Skeletal muscle satellite cell (primary cell): ENCODE measurements at regions not wholly inside any gene's neighbourhood (a gene's known extent, or its start where the extent isn't known, plus 50 kb on each side); places are given as distances from the start of the nearest gene placed in this dataset.

Source experiments
- H3K27me3 ChIP-seq: 2 replicates; pipeline ENCODE4 v1.7.0; 2013; ENCODE audit warnings: low read length; ENCODE audit not compliant: control insufficient read depth, insufficient read depth
- H3K36me3 ChIP-seq: 2 replicates; pipeline ENCODE4 v1.7.0; 2013; ENCODE audit warnings: mild to moderate bottlenecking, control low read depth, low read length; ENCODE audit not compliant: insufficient read depth
- H3K4me1 ChIP-seq: 2 replicates; pipeline ENCODE4 v1.7.0; 2013; ENCODE audit warnings: low read length; ENCODE audit not compliant: control insufficient read depth, insufficient read depth
- H3K4me2 ChIP-seq: 2 replicates; pipeline ENCODE4 v1.7.0; 2013; ENCODE audit warnings: mild to moderate bottlenecking, low read length
- H3K4me3 ChIP-seq: 2 replicates; pipeline ENCODE4 v1.7.0; 2013; ENCODE audit warnings: low read length
- H3K9ac ChIP-seq: 2 replicates; pipeline ENCODE4 v1.7.0; 2013; ENCODE audit warnings: mild to moderate bottlenecking, low read depth, low read length, moderate library complexity
- H3K9me3 ChIP-seq: replicated peaks from 2 replicates; pipeline ENCODE4 v1.7.0; 2013; ENCODE audit warnings: mild to moderate bottlenecking, control low read depth, low read length

DNA sequence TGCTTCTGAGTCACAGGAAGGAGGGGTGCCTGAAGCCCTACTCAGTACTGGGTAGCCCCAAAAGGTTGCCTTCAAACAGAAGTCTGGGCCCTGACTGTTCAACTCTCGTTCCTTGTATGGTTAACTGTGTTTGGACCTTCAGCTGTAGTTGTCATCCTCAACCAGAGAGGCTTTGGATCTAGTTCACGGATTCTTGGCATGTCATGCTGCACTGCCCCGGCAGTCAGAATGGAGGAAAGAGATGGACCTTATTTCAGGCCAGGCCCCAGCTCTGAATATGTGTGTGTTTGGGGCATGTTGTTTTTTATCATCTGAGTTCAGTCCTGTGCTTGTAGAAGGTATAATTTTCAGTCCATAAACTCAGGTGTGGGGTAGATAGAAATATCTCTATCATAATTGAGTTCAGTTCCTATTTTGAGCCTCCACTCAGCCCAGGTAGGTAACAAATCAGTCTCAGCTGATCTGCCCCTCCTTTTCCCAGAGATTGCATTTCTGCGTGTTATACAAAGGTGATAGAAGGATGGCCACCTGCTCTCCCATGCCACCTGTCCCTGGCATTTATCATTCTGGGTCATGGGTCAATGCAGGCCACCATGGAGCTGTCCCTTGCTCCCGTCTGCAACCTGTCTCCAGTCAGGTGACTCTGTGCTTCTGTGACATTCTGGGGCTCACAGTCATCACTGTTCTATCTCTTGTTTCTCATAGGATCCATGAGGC, 127.5 kb upstream of the CPEB4 start:
- Histone ChIP-seq H3K4me2 (no peak overlapping the region), H3K9me3 (no peaks in the 10 kb centered on the region), H3K9ac (no peak overlapping the region), H3K27me3 (no peaks in the 10 kb centered on the region), H3K4me1 (peaks cover 32% of the 10 kb centered on the region), H3K36me3 (no peaks in the 10 kb centered on the region), H3K4me3 (no peak overlapping the region)

- Histone ChIP-seq H3K4me3 (no peak overlapping the region), H3K9ac (no peak overlapping the region), H3K27me3 (no peaks in the 10 kb centered on the region), H3K36me3 (no peaks in the 10 kb centered on the region), H3K4me1 (peaks cover 35% of the 10 kb centered on the region), H3K9me3 (no peaks in the 10 kb centered on the region), H3K4me2 (no peak overlapping the region)
Measured at GRCh38 chr5:173761178-173761513, 127.0 kb upstream of the CPEB4 start.

GRCh38 chr5:173762045-173762444, 126.1 kb upstream of the CPEB4 start:
- Histone ChIP-seq H3K4me2 (no peak overlapping the region), H3K4me1 (peaks cover 39% of the 10 kb centered on the region), H3K9ac (no peak overlapping the region), H3K27me3 (no peaks in the 10 kb centered on the region), H3K9me3 (no peaks in the 10 kb centered on the region), H3K36me3 (no peaks in the 10 kb centered on the region), H3K4me3 (no peak overlapping the region)

DNA sequence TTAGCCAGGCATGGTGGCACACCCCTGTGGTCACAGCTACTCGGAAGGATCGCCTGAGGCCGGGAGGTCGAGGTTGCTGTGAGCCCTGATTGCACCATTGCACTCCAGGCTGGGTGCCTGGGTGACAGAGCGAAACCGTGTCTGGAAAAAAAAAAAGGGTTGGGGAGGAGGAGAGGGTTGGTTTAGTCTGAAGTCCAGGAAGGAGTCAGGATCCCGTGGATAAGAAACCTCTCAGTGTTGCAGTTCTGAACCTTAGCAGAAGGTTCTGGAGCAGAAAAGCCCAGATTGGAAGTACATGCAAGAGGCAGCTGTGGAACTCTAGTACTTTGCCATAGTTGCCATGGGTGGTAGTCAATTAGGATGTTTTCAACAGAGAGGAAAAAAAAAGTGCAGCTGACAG, 125.2 kb upstream of the CPEB4 start:
- Histone ChIP-seq H3K9me3 (no peaks in the 10 kb centered on the region), H3K27me3 (no peaks in the 10 kb centered on the region), H3K4me1 (peaks cover 39% of the 10 kb centered on the region), H3K36me3 (no peaks in the 10 kb centered on the region), H3K9ac (no peak overlapping the region), H3K4me2 (no peak overlapping the region), H3K4me3 (no peak overlapping the region)

- Histone ChIP-seq H3K4me2 (no peak overlapping the region), H3K4me1 (peaks cover 39% of the 10 kb centered on the region), H3K9me3 (no peaks in the 10 kb centered on the region), H3K9ac (no peak overlapping the region), H3K27me3 (no peaks in the 10 kb centered on the region), H3K4me3 (no peak overlapping the region), H3K36me3 (no peaks in the 10 kb centered on the region)
Measured at GRCh38 chr5:173763410-173763809, 124.7 kb upstream of the CPEB4 start.

DNA sequence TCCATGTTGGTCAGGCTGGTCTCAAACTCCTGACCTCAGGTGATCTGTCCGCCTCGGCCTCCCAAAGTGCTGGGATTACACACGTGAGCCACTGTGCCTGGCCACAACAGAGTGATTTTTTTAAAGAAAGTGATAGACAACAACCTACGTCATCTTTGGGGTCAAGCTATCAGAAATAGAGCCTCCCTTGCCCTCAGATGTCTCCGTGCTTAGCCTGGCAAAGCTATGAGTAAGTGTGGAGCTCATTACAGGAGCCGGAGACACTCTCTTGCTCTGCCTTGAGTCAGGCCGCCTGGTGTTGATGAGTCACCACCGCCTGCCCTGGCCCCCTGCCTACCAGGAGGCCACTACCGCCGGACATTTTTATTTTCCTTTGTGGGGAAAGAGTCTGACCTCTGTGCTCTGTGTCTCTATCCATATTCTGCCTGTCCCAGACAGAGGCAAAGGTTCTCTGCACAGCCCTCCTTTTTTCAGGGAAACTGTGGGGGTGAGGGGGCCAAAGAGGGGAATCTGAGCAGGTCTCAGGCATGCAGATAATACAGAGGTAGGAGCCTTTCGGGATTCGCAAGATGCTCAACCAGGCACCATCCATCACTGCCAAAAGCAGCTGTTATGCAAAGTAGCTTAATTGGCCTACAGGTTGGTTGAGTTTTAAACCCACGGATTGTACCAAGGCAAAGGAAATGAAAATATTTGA, 123.7 kb upstream of the CPEB4 start:
- Histone ChIP-seq H3K9ac (peak overlapping the region; percentile 57), H3K27me3 (no peaks in the 10 kb centered on the region), H3K4me1 (peaks cover 34% of the 10 kb centered on the region), H3K4me2 (peak overlapping the region; percentile 63), H3K36me3 (no peaks in the 10 kb centered on the region), H3K4me3 (peak overlapping the region; percentile 40), H3K9me3 (no peaks in the 10 kb centered on the region)

DNA sequence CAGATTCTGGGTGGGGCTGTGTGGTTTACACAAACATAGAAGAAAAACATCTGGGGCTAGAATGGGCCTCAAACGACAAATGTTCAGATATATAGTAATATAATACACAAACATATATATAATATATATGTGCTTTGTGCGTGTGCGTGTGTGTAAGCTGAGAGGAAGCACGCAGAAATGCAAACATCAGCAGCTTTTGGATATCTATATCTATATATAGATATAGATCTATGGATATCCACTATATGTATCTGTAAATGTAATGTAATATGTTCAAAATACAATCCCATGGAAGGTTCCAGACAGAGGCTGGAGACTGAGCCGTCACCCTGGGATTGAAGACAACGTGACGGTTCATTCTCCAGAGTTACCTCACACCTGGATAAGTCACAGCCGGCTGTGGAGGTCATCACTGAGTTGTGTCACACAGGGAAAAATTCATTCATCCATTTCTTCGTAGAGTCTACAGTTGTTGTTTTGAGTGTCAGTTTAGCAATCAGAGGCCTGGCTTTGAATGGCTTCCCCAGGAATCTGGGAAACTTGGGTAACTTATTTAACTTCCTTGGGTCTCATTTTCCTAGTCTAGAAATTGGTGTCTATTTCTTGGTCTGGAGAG, 123.0 kb upstream of the CPEB4 start:
- Histone ChIP-seq H3K9me3 (no peaks in the 10 kb centered on the region), H3K4me2 (peak overlapping the region; percentile 63)

DNA sequence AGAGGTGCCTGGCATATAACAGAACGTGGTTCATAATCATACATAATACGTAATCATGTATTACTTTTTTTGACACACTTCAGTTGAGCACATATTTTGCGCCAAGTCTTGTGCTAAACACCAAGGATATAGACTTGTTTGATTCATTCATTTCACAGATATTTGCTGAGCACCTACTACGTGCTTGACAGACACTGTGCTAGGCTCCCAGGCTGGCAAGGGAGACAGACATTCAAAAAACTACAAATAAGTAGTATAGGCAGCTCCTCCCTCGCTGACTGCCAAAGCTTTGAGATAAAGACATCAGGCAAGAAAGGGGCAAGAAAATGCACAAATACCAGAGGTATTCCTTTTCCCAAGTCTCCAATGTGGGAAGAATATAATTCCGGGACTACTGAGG, 122.5 kb upstream of the CPEB4 start:
- Histone ChIP-seq H3K27me3 (no peaks in the 10 kb centered on the region), H3K4me2 (no peak overlapping the region), H3K9ac (no peak overlapping the region), H3K9me3 (no peaks in the 10 kb centered on the region), H3K4me1 (peaks cover 30% of the 10 kb centered on the region), H3K36me3 (no peaks in the 10 kb centered on the region), H3K4me3 (no peak overlapping the region)

More for the DNA sequence above, 123.0 kb upstream of the CPEB4 start:
- H3K27me3 ChIP-seq, result no peaks in the 10 kb centered on the region
- peaks cover 33% of the 10 kb centered on the region for H3K4me1 ChIP-seq
- peak overlapping the region; percentile 57 for H3K9ac ChIP-seq
- H3K4me3 ChIP-seq, result peak overlapping the region; percentile 40
- no peaks in the 10 kb centered on the region for H3K36me3 ChIP-seq

DNA sequence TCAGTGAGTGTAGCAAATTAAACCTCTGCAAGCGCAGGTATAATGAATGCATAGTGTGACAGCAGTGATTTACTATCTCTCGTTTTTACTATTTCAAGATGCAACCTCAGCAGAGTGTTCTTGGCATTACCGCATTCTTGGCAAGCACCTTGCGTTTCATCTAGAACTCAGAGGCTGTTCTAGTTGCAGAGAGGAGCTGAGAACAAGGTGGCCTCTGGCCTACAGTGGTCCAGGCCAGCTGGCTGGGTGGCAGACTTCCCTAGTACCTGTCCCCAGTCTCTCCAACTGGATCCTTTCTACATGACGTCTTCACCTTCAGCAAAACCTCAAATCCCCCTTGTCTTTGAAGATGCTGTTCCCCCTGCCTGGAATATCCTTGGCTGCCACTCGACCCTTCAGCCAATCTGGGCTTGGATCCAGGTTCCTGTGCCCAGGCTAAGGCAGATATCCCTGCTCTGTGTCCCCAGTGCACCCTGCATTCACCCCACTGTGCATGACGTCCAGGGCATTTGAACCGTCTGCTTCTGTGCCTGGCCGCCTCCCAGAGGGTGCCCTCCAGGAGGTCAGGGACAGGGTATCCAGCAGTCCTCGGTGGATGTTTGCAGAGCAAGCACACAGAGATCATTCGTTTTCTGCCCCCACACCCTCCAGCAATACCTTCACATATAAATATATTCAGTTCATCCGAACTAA, 120.4 kb upstream of the CPEB4 start:
- H3K9me3 ChIP-seq, result no peaks in the 10 kb centered on the region
- no peaks in the 10 kb centered on the region for H3K36me3 ChIP-seq
- H3K4me1 ChIP-seq, result peaks cover 36% of the 10 kb centered on the region
- no peak overlapping the region for H3K4me3 ChIP-seq
- no peaks in the 10 kb centered on the region for H3K27me3 ChIP-seq
- H3K9ac ChIP-seq, result no peak overlapping the region
- H3K4me2 ChIP-seq, result no peak overlapping the region

DNA sequence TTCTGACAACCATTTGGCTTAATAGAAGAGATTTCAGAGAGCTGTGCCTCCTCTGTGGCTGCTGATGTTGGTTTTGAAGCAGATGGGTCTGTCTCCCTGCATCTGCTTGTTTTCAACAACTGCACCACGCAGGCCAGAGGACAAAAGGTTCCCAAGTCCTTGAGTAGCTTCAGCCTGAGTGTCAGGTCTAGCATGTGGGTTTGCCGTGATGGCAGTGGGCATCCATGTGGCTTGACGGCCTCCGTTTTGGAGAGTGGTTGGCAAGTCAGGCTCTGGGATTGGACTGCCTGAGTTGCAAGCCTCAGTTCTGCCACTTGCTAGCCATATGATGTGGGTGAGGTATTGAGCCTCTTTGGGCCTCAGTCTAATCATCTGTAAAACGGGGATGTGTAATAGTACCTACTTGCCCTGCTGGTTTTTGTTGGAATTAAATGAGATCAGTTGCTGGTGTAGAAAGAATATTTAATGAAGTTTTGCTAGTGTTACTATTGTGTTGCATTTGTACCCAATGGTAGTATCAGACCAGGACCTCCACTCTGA, 119.8 kb upstream of the CPEB4 start:
- Histone ChIP-seq H3K4me2 (no peak overlapping the region), H3K9ac (no peak overlapping the region), H3K36me3 (no peaks in the 10 kb centered on the region), H3K9me3 (no peaks in the 10 kb centered on the region), H3K27me3 (no peaks in the 10 kb centered on the region), H3K4me1 (peaks cover 33% of the 10 kb centered on the region), H3K4me3 (no peak overlapping the region)

GRCh38 chr5:173768891-173769290, 119.3 kb upstream of the CPEB4 start:
- Histone ChIP-seq H3K4me1 (peaks cover 29% of the 10 kb centered on the region), H3K27me3 (no peaks in the 10 kb centered on the region), H3K9ac (no peak overlapping the region), H3K9me3 (no peaks in the 10 kb centered on the region), H3K4me2 (no peak overlapping the region), H3K4me3 (no peak overlapping the region), H3K36me3 (no peaks in the 10 kb centered on the region)
